OCI-LY7 (cell line): ENCODE measurements at regions not wholly inside any gene's neighbourhood (a gene's known extent, or its start where the extent isn't known, plus 50 kb on each side); places are given as distances from the start of the nearest gene placed in this dataset.

Source experiments
- BruUV-seq: library from RNA; stranded (reverse); fragments of 400-500 nt; replicated peaks from 2 replicates; lab custom pipeline; 2021; lab: Mats Ljungman, UMichigan
- CTCF ChIA-PET: fragments of 300-600 bp; sonication (Branson Sonifier 250); formaldehyde crosslinking; loops from one replicate; lab custom pipeline; 2022; ENCODE audit warnings: antibody characterized with exemption; ENCODE audit not compliant: unreplicated experiment; lab: Charles Lee
- POLR2A ChIA-PET: fragments of 300-600 bp; sonication (Branson Sonifier 250); formaldehyde crosslinking; loops from one replicate; lab custom pipeline; 2022; ENCODE audit warnings: antibody characterized with exemption; lab: Charles Lee
- DNase-seq: peaks from one replicate; pipeline ENCODE4 v3.0.0-alpha.2; 2015; ENCODE audit warnings: low spot score
- H2AFZ ChIP-seq: fragments of 200-600 bp; sonication (generic), shearing (Covaris generic); 2 replicates; pipeline ENCODE4 v1.6.1; 2014; ENCODE audit warnings: mild to moderate bottlenecking, antibody characterized with exemption, low read length, moderate library complexity
- H3K27ac ChIP-seq: fragments of 200-600 bp; sonication (generic); 2 replicates; pipeline ENCODE4 v1.5.1; 2014; ENCODE audit warnings: mixed run types, low read depth, mild to moderate bottlenecking, moderate library complexity, low read length, inconsistent platforms; ENCODE audit not compliant: poor library complexity, severe bottlenecking
- H3K36me3 ChIP-seq: fragments of 200-600 bp; sonication (generic); 2 replicates; pipeline ENCODE4 v1.6.1; 2014; ENCODE audit warnings: mild to moderate bottlenecking, antibody characterized with exemption, low read length, moderate library complexity, mixed read lengths; ENCODE audit not compliant: insufficient read depth
- H3K4me1 ChIP-seq: fragments of 200-600 bp; sonication (generic); 2 replicates; pipeline ENCODE4 v1.5.1; 2014; ENCODE audit warnings: mild to moderate bottlenecking, low read length; ENCODE audit not compliant: insufficient read depth, poor library complexity, severe bottlenecking
- H3K4me2 ChIP-seq: fragments of 200-600 bp; sonication (generic); 2 replicates; pipeline ENCODE4 v1.6.1; 2014; ENCODE audit warnings: mild to moderate bottlenecking, low read length
- H3K4me3 ChIP-seq: fragments of 200-600 bp; sonication (generic); 2 replicates; pipeline ENCODE4 v1.5.1; 2014; ENCODE audit warnings: mild to moderate bottlenecking, low read depth, low read length; ENCODE audit not compliant: poor library complexity, severe bottlenecking
- H3K79me2 ChIP-seq: fragments of 200-600 bp; sonication (generic); 2 replicates; pipeline ENCODE4 v1.6.1; 2016; ENCODE audit warnings: low read depth, mild to moderate bottlenecking, low read length, moderate library complexity, mixed read lengths; ENCODE audit not compliant: insufficient read depth
- H3K9me2 ChIP-seq: fragments of 200-600 bp; sonication (generic); 2 replicates; pipeline ENCODE4 v1.6.1; 2016; ENCODE audit warnings: mild to moderate bottlenecking, low read length, mixed read lengths; ENCODE audit not compliant: insufficient read depth
- H3K9me3 ChIP-seq: fragments of 200-600 bp; sonication (generic); 2 replicates; pipeline ENCODE4 v1.6.1; 2014; ENCODE audit warnings: mild to moderate bottlenecking, mixed run types, low read length, mixed read lengths
- H4K20me1 ChIP-seq: fragments of 200-600 bp; sonication (generic); 2 replicates; pipeline ENCODE4 v1.6.1; 2014; ENCODE audit warnings: mild to moderate bottlenecking, antibody characterized with exemption, low read length, moderate library complexity, mixed read lengths; ENCODE audit not compliant: insufficient read depth
- EZH2phosphoT487 ChIP-seq: fragments of 200-600 bp; sonication (generic); IDR thresholded peaks from 2 replicates; pipeline ENCODE4 v1.6.1; 2018; ENCODE audit warnings: low read depth, borderline replicate concordance, mild to moderate bottlenecking, mixed run types, antibody characterized with exemption, low read length, moderate library complexity, mixed read lengths
- intact Hi-C: fragments of 100-400 bp; cut with micrococcal nuclease; formaldehyde crosslinking; loops from one replicate; pipeline ENCODE4 v1.10.0; 2022; ENCODE audit not compliant: unreplicated experiment
- TF ChIP-seq, protein P1 (sequence below): fragments of 200-600 bp; sonication (generic); conservative IDR thresholded peaks from 2 replicates; pipeline ENCODE4 v1.5.1; 2014; ENCODE audit warnings: mild to moderate bottlenecking, antibody characterized with exemption, low read length, moderate library complexity, mixed read lengths

DNA sequence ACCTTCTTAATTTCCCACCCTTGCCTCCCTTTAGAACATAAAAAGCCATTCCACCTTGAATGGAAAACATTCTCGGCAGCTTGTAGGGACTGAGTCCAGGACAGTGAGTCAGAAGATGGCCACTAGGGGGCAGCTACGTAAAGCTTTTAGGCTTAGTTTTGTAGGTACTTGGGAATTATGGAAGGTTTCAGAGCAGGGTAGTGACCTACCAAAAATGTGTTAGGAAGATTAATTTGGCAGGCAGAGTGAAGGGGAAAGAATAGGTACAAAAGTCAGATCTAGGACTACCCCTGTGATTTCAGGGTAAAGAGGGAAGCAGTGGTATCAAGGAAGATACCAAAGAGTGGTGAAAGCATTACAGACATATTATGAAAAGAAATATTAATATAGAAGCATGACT, 198.4 kb downstream of the NDFIP2 start:
- H2AFZ ChIP-seq, result no peak overlapping the region
- H3K79me2 ChIP-seq, result no peaks in the 10 kb centered on the region
- no peak overlapping the region for H3K27ac ChIP-seq
- H3K9me2 ChIP-seq, result no peaks in the 10 kb centered on the region
- no peak overlapping the region for H3K4me3 ChIP-seq
- intact Hi-C loops, result loop anchor here (10.0 kb wide), 2 partner anchors 685 to 1335 kb away; no protein-coding TSS in a partner anchor
- H3K4me2 ChIP-seq, result no peak overlapping the region
- TF ChIP-seq EZH2phosphoT487, result no peak
- TF ChIP-seq, protein P1, sequence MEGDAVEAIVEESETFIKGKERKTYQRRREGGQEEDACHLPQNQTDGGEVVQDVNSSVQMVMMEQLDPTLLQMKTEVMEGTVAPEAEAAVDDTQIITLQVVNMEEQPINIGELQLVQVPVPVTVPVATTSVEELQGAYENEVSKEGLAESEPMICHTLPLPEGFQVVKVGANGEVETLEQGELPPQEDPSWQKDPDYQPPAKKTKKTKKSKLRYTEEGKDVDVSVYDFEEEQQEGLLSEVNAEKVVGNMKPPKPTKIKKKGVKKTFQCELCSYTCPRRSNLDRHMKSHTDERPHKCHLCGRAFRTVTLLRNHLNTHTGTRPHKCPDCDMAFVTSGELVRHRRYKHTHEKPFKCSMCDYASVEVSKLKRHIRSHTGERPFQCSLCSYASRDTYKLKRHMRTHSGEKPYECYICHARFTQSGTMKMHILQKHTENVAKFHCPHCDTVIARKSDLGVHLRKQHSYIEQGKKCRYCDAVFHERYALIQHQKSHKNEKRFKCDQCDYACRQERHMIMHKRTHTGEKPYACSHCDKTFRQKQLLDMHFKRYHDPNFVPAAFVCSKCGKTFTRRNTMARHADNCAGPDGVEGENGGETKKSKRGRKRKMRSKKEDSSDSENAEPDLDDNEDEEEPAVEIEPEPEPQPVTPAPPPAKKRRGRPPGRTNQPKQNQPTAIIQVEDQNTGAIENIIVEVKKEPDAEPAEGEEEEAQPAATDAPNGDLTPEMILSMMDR, result peak; percentile 86
- H3K4me1 ChIP-seq, result no peaks in the 10 kb centered on the region
- peak; percentile 59 for DNase-seq
- H3K36me3 ChIP-seq, result no peaks in the 10 kb centered on the region
- H3K9me3 ChIP-seq, result no peaks in the 10 kb centered on the region
- BruUV-seq, result no TSS peak
- no peaks in the 10 kb centered on the region for H4K20me1 ChIP-seq
- ChIA-PET CTCF (no interaction called here), POLR2A (interaction anchor here (0.5 to 0.8 kb wide), 2 partner anchors 9 to 742 kb away, joined by 3 to 5 read pairs; no protein-coding TSS in a partner anchor)

DNA sequence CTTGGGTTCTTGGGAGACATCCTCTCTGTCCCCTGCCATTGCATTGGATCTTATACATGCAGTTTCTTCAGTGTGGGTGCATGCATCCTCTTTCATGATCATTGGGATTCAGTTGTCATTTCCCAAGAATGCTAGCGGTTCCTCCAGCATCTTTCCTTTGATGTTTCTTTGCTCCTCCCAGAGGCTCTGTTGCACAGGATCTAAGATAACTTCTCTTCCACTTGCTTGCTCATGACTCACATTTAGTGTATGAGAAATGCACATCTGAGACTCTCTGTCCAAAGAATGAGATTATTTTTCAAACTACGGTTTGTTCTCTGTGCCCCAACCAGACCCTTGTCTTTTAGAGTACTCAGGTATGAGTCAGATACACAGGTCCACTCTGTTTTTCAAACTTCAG, 197.1 kb downstream of the NDFIP2 start:
- TF ChIP-seq EZH2phosphoT487, result no peak
- TF ChIP-seq, protein P1, result no peak
- H2AFZ ChIP-seq, result no peak overlapping the region
- no peaks in the 10 kb centered on the region for H3K36me3 ChIP-seq
- no peaks in the 10 kb centered on the region for H3K79me2 ChIP-seq
- H4K20me1 ChIP-seq, result no peaks in the 10 kb centered on the region
- no peaks in the 10 kb centered on the region for H3K4me1 ChIP-seq
- no peak overlapping the region for H3K4me2 ChIP-seq
- CTCF ChIA-PET, result no interaction called here
- no peak overlapping the region for H3K27ac ChIP-seq
- intact Hi-C loops, result loop anchor here (10.0 kb wide), 2 partner anchors 687 to 1337 kb away; no protein-coding TSS in a partner anchor
- no TSS peak for BruUV-seq
- no peak for DNase-seq
- H3K9me3 ChIP-seq, result no peaks in the 10 kb centered on the region
- H3K9me2 ChIP-seq, result no peaks in the 10 kb centered on the region
- H3K4me3 ChIP-seq, result no peak overlapping the region
- POLR2A ChIA-PET, result no interaction called here

DNA sequence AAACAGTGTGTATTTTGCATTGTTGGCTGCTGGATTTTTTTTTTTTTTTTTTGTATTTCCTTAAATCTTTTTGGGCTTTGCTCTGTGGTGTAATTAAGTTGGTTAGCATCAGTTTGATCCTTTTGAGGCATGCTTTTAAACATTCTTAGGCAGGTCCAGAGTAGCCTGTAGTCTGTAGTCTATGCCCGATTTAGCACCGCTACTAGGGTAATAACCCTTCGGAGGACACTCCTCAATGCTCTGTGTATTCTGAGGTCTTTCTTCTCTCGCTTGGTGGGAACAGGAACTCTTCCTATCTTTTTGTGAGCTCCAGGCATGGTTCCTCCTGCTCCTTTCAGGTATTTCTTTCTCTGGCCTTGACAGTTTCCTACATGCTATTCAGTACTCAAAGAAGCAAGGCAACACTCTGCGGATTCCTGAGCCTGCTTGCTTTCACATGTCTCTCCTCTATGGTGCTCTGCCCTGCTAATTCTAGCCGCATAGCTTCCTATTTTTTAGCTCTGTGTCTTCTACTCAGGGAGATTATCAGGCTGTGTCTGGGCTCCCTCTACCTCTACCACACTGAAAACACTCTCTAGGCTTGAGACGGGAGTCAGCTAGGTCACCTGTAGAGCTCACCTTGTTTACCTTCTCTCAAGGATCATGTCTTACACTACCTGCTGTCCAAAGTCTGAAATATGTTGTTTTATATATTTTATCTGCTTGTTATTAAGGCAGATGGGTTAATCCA, 195.1 kb downstream of the NDFIP2 start:
- ChIA-PET CTCF (interaction anchor here (0.6 kb wide), 1 partner anchor 698 kb away, joined by 3 read pairs; no protein-coding TSS in a partner anchor), POLR2A (interaction anchor here (0.7 kb wide), 1 partner anchor 285 kb away, joined by 3 read pairs; no protein-coding TSS in a partner anchor)
- Histone ChIP-seq H2AFZ (no peak overlapping the region), H3K4me3 (no peak overlapping the region), H3K27ac (no peak overlapping the region), H3K79me2 (no peaks in the 10 kb centered on the region), H3K9me2 (no peaks in the 10 kb centered on the region), H3K4me2 (no peak overlapping the region), H4K20me1 (no peaks in the 10 kb centered on the region), H3K4me1 (no peaks in the 10 kb centered on the region), H3K36me3 (no peaks in the 10 kb centered on the region), H3K9me3 (no peaks in the 10 kb centered on the region)
- DNase-seq, result no peak
- TF ChIP-seq, protein P1, result no peak
- TF ChIP-seq EZH2phosphoT487, result no peak
- intact Hi-C loops, result loop anchor here (10.0 kb wide), 2 partner anchors 689 to 1339 kb away; no protein-coding TSS in a partner anchor
- BruUV-seq, result no TSS peak
